ENCODE measurements at regions not wholly inside any gene's neighbourhood (a gene's known extent, or its start where the extent isn't known, plus 50 kb on each side); places are given as distances from the start of the nearest gene placed in this dataset.

- Histone ChIP-seq H3K9me3 (ENCODE audit: control insufficient read depth, insufficient read depth, low read depth, low read length) (no peaks in the 10 kb centered on the region), H3K4me3 (ENCODE audit: low read depth in 2 of 2, low read length in 2 of 2) (no peak overlapping the region), H3K27ac (ENCODE audit: low read length) (no peak overlapping the region), H3K27me3 (ENCODE audit: control insufficient read depth, insufficient read depth, low read length) (no peaks in the 10 kb centered on the region), H3K4me1 (ENCODE audit: control insufficient read depth, insufficient read depth, low read length) (no peaks in the 10 kb centered on the region), H3K36me3 (ENCODE audit: control insufficient read depth, insufficient read depth, low read length) (no peaks in the 10 kb centered on the region)
- no peak for ATAC-seq
- DNase-seq (ENCODE audit: low read depth, low spot score), result no peak
- no TSS peak for BruUV-seq (replicated peaks)
- in situ Hi-C loops (cut with HindIII; ENCODE audit: low pct_unique_long_range_greater_than_20kb, low sequenced_read_pairs), result no loop called here
- TF ChIP-seq CTCF (IDR thresholded peaks at IDR 0.05), result no peak
- no peak for TF ChIP-seq SIN3A (IDR thresholded peaks at IDR 0.05; ENCODE audit: borderline replicate concordance, insufficient read depth, low read depth, low read length)
- TF ChIP-seq TCF7L2 (IDR thresholded peaks at IDR 0.05; ENCODE audit: low read depth, low read length), result no peak
- no peak for TF ChIP-seq POLR2AphosphoS5 (IDR thresholded peaks at IDR 0.05; ENCODE audit: low read depth, low read length)
- TF ChIP-seq REST (IDR thresholded peaks at IDR 0.05; ENCODE audit: insufficient read depth in 1 of 2, low read depth in 2 of 2, low read length in 1 of 2), result no peak
- intact Hi-C loops (cut with micrococcal nuclease; ENCODE audit: unreplicated experiment), result no loop called here
- CTCF ChIA-PET, result no interaction called here
- POLR2A ChIA-PET, result no interaction called here
Observed at GRCh38 chr5:89086390-89087086, 203.6 kb upstream of the MEF2C start.

GRCh38 chr5:89083791-89084190 lies 200.8 kb upstream of the MEF2C start:
- Histone ChIP-seq H3K27me3 (ENCODE audit: control insufficient read depth, insufficient read depth, low read length) (no peaks in the 10 kb centered on the region), H3K9me3 (ENCODE audit: control insufficient read depth, insufficient read depth, low read depth, low read length) (no peaks in the 10 kb centered on the region), H3K4me1 (ENCODE audit: control insufficient read depth, insufficient read depth, low read length) (no peaks in the 10 kb centered on the region), H3K27ac (ENCODE audit: low read length) (no peak overlapping the region), H3K36me3 (ENCODE audit: control insufficient read depth, insufficient read depth, low read length) (no peaks in the 10 kb centered on the region), H3K4me3 (ENCODE audit: low read depth in 2 of 2, low read length in 2 of 2) (no peak overlapping the region)
- no TSS peak for BruUV-seq (replicated peaks)
- intact Hi-C loops (cut with micrococcal nuclease; ENCODE audit: unreplicated experiment) (no loop called here), in situ Hi-C loops (cut with HindIII; ENCODE audit: low pct_unique_long_range_greater_than_20kb, low sequenced_read_pairs) (no loop called here)
- no peak for TF ChIP-seq REST (IDR thresholded peaks at IDR 0.05; ENCODE audit: insufficient read depth in 1 of 2, low read depth in 2 of 2, low read length in 1 of 2)
- ATAC-seq, result no peak
- ChIA-PET CTCF (no interaction called here), POLR2A (no interaction called here)
- DNase-seq (ENCODE audit: low read depth, low spot score), result no peak
